ENCODE measurements at regions not wholly inside any gene's neighbourhood (a gene's known extent, or its start where the extent isn't known, plus 50 kb on each side); places are given as distances from the start of the nearest gene placed in this dataset.

DNA sequence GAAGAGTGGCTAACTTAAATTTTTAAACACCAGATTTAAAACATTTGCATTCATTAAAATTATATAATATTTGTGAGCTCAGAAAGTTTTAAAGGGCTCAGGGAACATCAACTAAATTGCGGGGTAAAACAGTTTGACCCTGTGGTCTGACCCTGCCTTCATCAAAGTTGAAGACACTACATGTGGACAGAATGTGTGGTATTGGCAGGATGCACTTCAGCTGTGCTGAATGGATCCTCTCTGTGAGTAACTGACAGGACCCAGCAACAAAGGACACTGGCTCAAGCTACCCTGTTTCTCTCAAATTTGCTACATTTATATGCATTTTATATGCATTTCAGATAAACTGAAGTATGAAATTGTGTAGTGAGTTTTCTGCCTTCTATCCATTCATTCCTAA, 288.5 kb downstream of the ZNF608 start:
- no peak for DNase-seq

DNA sequence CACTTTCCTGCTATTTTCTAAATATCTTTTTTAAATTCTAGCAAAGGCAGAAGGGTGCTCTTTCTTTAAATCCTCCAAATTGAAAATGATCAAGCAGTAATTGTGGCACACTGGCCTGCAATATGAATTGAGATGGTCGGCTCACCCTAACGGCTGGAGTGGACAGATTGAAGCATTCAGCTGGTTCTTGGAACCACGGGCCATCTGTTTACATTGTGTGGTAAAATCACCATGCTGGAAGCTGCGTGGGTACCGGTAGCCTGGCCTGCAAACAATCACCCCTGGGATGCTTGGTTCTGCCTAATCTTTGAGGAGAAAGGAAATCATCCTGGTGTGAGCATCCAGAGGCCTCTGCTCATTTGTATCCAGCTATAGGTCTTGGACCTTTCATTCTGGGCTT, 289.3 kb downstream of the ZNF608 start:
- no peak for DNase-seq

DNA sequence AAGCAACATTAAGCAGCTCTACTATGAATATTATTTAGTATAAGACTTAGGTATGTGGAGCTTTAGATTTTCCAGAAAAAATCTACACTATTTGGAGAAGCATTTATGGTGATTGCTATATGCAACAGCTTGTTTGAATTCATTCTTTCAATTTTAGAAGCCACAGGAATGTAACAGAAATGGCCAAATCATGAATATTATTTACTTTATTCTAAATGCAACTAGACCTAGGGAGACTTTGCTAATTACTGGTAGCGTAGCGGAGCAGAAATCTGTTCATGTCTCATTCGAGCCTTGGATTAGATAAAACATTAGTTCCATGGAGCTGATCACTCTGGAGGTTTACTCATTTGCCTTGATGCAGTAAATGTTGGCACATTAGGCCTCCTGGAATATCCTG, 290.2 kb downstream of the ZNF608 start:
- DNase-seq, result no peak

DNA sequence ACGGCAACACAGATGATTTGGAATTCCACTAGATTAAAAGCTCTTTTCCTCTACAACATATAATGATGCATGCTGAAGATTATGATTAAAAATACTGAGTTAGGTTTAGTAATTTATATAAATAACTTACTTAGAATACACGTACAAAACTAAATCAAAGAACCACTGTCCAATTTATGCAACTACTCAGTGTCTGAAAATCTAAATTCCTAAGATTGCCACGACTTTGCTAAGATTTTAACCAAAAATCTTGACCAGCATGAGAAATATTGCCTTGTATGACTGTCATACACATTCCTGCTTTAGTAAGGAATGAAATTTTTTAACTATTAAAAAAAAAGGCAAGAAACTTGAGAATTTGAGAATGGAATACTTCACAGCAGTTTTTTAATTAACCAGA, 292.4 kb downstream of the ZNF608 start:
- DNase-seq, result no peak

DNA sequence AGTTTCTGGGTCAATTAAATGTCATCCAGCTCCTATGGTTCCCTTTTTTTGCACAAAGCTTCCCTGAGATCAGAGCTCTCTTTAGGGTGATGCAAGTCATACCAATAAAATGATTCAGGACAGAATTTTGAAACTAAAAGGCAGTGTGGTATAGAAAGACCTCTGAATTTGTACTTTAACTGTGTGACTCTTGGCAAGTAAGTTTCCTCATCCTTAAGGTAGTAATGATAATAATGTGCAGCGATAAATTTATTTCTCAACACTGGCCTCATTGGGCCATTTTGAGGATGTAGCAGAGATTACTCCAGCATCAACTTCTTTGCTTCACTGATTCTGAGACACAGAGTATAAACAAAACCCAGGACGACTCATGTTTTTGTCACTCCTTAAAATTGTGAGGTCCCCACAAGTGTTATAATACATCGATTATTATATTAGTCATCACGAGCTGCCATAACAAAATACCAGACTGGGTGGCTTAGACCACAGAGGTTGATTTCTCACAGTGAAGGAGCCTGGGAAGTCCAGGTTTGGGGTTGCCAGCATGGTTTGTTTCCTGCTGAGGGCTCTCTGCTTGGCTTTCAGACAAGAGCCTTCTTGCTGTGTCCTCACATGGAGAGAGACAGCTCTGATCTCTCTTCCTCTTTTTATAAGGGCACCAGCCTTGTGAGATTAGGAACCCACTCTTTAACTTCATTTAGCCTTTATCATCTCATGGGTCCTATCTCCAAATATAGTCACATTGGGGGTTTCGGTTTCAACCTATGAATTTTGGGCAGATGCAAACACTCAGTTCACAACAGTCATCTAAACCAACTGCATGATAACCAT, 293.0 kb downstream of the ZNF608 start:
- DNase-seq, result no peak

DNA sequence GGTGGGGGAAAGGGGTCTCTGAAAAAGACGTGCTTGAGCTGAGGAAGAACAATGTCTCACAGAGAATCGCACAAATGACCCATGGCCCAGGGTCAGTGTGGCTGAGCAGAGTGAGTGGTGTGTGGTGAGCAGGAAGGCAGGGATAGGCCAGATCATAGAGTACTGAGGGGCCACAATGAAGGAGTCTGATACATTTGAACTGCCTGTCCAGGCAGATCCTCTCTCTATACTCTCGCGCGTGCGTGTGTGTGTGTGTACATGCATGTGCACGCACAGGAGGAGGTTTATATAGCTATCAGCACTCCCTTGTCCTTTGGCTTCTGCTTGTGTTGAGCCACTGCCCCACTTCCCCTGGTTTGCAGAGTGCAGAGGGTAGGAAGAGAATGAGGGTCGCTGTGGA, 294.0 kb downstream of the ZNF608 start:
- DNase-seq, result no peak

DNA sequence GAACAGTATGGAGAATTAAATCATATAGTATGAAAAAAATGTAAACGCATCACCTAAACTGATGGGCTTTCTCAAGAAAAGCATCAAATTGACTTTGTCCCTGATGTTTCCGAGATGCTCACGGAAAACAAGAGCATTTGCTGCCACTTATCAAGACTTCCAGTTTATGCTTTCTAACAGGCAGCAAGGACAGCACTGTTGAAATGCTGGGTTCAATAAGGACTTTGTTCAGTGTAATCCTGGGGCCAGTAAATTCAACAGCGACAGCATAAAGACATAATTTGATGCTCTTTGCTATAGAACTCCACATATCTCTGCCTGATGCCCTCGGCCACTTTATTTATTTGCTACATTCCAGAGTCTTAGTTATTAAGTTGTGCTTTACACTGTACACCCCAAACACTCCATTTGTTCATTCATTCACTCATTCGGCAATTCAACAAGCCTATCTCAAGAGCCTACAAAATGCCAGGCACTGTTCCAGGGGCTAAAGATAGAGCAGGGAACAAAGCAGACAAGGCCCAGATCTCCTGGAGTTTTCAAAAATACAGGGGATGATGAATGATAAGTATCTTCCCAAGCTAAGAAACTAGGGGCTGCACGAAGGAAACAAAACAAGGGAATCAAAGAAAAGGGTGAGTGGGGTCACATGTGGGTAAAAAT, 294.6 kb downstream of the ZNF608 start:
- DNase-seq, result no peak

DNA sequence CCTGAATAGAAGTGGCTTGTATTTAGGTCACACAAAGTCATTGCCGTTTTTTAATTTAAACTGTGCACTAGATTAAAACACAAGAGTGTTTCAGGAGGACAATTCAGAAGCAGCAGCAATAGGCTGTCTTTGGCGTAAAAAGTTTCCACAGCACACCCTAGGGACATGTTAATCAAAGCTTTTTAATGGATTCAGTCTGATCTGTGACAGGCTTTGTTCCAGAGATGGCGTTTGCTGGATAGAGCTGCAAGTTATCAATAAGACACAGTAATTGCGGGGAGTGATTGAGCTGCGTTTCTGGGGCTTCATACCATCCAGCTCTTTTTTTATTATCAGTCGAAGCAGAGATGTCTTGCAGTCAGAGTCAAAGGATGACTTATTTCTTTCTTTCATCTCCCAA, 300.3 kb downstream of the ZNF608 start:
- DNase-seq, result no peak

DNA sequence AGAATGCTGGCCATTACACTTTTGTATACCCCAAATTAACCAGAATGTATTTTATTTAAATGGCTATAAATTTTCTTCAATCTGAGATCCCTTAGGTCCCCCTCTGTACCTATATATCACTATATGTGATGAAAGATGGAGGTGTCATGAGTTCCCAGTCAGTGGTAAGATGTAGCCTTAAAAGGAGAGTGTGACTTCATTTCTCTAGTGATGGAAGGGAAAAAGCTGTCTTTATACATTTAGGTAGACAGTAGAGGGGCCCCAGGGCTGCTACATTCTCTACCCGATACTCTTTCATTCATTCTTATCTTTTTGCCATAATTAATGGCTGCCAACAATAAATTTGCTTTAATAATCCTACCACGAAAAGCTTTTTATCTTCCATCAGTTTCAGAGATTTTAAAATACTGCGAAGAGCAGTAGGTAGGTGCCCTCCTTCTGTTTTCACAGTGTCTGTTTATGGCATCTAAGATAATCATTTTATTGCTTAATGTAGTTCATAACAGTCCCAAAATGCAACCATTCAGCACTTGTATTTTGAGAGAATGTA, 301.3 kb downstream of the ZNF608 start:
- DNase-seq, result no peak

DNA sequence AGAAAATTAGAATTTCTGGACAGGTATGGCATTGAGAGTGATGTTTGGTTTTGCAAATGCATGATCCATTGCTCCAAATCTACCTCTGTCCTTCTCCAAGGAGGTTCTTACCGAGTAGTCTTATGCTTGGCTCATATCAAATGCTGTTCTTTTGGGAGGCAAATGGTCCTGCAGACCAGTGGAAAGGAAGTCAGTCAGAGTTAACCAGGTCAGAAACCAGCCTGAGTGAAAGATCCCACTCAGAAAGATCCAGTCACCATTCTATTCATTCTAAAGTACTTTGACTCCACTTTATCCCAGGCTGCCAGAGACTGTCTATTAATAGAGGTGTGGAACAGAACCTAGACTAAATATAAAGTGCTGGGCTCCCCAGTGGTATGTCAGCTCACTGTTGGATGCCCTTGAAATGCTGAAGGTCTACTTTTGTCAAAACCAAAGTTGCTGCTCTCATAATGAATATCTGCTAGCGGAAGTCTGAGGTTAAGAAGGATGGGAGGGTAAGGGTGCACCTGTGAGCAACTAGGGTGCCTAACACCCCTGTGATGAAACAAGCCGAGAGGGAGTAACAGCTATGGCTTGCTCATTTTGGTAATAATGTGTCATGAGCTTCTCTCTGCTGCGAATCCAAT, 302.2 kb downstream of the ZNF608 start:
- DNase-seq, result no peak

DNA sequence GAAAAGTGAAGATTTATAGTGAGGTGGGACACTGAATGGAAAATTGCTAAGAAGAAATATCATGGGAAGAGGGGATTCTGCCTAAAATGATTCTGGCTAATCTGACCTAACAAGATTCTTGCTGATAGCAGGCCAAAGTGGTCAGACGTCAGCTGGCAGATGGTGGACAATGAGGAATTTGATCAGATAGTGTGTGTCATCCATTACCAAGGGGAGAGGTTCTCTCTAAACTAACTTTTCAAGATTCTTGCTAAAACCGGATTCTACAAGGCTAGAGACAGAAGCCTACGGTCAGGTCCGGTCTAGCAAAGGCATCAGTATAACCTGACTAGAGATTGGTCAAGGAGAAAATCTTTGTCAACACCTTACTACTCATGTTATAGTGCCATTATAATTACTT, 306.0 kb downstream of the ZNF608 start:
- no peak for DNase-seq

DNA sequence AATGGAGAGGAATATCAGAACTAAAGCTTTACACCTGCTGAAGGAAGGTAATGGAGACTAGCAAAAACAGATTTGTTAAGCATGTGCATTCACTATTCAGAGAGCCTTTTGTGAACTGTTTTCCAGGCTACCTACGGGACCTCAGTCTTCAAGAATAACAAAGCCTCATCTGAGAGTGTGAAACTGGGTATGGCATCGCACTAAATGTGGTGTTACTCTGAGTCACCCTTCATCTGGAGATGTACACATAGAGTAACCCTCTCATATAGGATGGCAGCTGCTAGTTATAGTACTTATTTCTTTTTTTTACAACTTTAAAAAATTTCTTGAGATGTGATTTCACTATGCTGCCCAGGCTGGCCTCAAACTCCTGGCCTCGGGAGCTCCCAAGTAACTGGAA, 306.8 kb downstream of the ZNF608 start:
- DNase-seq, result no peak

DNA sequence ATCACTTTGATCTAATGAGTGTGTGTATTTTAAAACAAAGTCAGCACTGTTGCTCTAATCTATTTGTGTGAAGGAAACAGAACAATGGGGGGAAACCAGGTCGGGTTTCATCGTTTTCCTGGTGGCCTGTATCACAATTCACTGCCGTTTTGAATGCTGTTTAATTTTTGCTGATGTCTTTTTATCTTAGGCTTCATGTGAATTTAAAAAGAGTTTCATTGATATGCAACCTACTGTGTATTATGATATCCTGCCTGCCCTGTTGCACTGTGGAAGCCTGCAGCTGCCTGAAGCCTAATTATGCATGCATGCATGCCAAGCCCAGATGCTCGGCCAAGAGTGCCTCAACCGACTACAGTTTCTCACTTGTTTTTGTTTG, 307.5 kb downstream of the ZNF608 start:
- DNase-seq, result no peak

DNA sequence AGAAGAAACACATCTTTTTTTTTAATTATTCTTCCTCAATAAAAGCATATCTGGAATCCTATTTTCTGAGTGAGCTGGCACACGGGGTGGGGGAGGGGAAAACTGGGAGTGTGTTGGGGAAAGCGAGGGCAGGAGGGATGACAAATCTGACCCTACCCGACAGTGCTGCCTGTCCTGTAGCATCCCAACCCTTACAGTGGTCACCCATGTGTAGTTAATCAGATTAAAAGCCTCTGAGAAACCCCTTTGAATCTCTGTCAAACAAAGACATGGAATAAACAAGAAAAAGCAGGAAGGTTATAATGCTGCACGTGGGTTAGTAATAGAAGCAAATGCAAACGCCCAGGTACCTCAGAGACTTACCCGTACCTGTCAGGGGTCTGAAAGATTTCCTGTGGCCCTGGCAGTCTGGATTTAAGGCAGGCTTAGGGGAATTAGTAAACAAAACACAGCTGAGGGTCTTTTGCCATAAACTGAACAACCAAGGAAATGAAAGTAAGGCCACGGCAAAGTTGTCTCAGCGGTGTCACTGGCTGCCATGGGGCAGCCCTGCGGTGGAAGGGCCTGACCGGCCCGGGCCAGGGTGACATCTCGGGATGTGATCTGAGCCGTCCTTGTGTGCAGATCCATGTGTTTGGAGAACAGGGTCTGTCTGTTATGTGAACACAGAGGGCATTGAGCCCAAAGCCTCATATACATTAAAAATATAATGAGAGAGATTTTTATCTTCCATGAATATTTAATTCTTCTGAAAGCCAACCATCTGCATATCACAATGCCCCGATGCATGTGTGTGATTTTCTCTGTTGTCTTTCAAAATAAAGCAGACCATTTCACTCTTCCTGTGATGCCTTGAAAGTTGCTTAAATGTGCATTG, 308.2 kb downstream of the ZNF608 start:
- DNase-seq, result no peak

DNA sequence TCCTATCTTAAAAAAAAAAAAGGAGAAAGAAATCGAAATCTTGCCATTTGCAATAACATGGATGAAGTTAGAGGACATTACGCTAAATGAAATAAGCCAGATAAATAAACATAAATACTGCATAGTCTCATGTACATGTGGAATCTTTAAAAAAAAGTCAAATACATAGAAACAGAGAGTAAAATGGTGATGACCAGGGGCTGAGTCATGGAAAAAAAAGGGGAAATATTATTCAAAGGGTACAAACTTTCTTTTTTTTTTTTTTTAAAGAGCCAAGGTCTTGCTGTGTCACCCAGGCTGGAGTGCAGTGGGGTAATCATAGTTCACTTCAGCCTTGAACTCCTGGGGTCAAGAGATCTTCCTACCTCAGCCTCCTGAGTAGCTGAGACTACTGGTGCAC, 310.1 kb downstream of the ZNF608 start:
- no peak for DNase-seq

DNA sequence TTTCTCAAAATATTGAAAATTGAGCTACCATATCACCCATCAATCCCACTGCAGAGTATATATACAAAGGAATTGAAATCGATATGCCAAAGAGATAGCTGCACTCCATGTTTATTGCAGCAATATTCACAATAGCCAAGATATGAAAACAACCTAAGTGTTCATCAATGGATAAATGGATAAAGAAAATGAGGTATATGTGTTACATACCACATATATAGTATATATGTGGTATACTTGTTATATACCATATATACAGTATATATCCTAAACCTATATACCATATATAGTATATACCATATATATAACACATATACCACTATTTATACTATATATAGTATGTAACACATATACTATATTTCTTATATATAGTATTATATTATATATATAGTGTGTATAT, 313.3 kb downstream of the ZNF608 start:
- DNase-seq, result no peak

DNA sequence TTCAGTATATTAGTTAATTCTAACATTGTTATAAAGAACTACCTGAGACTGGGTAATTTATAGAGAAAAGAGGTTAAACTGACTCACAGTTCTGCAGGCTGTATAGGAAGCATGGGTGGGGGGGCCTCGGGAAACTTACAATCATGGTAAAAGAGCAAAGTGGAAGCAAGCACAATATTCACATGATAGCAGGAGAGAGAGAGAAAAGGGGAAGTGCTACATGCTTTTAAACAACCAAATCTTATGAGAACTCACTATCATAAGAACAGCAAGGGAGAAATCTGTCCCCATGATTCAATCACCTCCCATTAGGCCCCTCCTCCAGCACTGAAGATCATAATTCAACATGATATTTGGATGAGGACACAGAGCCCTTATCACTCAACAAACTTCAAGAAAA, 324.9 kb downstream of the ZNF608 start:
- DNase-seq, result no peak

DNA sequence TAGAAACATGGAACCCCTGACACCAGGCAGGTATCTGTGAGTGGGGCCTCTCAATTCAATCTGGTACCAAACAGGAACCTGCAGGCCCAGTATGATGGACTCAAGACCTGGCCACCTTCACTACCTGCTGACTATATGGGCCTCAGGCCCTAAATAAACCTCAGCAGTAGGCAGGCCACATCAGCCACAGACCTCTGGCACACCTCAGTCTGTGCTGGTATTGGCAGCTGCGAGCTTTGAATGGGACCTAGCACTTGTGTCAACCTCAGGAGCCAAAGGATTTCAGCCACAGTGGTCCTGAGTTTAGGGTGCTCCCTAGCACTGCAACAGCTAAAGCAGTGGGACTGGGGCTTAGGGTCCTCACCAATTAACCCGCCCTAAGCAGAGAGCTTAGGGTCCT, 325.5 kb downstream of the ZNF608 start:
- DNase-seq, result no peak

DNA sequence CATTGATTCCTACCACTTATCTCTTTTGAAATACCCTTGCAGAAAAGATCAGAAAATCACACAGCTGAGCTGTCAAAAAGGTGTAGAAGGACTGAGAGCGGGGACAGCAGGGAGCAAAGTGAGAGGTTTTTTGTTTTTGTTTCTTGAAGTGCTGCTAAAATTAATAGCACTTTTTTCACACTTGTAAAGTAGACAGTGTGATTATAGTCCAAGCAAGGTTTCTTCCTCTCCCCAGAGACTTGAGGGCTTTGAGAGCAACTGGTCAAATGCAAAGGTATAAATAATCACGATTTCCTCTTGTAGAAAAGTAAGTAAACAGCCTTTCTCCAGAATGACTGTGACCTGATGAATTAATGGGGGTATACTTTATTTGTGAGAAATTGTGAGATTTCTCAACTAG, 326.9 kb downstream of the ZNF608 start:
- DNase-seq, result no peak

DNA sequence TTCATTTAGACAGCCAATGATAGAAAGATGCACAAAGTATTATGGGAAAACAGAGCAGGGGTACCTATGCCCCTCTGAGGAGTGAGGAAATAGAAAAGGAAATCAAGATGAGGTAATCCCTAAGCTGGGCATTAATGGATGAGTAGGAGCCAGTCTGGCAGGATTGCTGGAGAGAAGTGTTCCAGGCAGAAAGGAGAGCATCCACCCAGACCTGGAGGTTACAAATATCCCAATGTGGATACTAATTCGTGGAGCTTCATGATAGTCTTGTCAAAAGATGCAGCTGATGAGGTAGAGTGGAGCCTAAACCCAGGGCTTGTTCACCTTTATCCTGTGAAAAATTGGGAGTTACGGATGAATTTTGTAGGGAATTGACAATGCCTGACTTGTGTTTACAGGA, 328.0 kb downstream of the ZNF608 start:
- DNase-seq, result no peak

DNA sequence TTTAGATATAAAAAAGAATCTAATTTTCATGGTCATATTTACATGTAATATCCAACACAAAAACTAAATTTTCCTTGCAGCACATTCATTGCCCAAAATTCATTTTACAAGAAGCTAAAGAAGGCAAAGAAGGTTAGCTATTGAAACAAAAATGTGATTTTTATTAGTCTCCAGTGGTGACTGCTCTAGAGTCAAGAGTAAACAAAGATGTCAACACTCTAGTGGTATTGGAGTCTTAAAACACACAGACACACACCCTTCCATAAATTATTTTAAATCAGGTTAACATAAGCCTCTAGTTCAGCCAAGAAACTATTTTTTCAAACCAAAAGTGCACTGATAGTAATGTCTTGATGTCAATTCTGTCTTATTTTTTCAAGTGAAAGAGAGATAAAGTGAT, 329.2 kb downstream of the ZNF608 start:
- no peak for DNase-seq

DNA sequence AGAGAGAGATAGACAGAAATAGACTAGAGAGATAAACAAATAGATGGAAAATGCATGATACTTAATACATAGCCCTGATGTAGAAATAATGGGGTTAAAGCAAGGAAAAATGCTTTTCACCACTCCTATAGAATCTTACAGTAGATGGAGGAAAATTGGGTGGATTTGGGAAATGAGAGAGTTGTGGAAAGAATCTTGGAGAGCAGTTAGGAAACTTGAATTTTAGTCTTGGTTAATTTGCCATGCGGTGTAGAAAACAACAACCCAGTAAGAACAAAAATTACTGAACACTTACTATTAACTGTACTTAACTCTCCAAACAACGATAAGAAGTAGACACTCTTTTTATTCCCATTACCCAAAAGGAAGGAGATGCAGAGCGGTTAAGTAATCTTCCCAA, 329.8 kb downstream of the ZNF608 start:
- DNase-seq, result no peak

DNA sequence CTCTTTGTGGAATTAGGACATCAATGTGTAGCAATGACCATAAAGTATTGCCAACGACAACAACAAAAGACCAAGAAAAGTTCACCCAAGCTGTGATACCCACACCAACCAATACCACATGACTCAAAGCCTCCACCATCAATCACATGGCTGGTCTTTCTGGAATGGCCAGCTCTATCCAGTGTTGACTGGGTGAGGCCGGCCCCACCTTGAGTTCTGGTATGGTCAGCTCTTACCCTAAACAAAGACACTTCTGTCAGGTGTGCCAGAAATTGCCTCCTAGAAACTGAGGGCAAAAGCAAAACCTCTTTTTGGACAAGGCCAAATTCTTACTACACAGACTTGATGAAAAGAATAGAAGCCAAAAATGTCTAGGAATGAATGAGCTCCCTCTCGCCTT, 331.5 kb downstream of the ZNF608 start:
- no peak for DNase-seq
